ENCODE measurements at regions not wholly inside any gene's neighbourhood (a gene's known extent, or its start where the extent isn't known, plus 50 kb on each side); places are given as distances from the start of the nearest gene placed in this dataset.

GRCh38 chr10:129372172-129372571 is 94.9 kb upstream of the MGMT start:
- DNase-seq, result no peak

- DNase-seq, result no peak
These were observed 93.8 kb upstream of the MGMT start for GRCh38 chr10:129373231-129373630.

GRCh38 chr10:129373718-129374117 is 93.3 kb upstream of the MGMT start:
- no peak for DNase-seq

- DNase-seq, result no peak
These were observed 91.9 kb upstream of the MGMT start for GRCh38 chr10:129375171-129375570.

- DNase-seq, result no peak
These were observed 91.1 kb upstream of the MGMT start for GRCh38 chr10:129375912-129376311.

- DNase-seq, result no peak
These were observed 86.8 kb upstream of the MGMT start for GRCh38 chr10:129380279-129380678.

- DNase-seq, result no peak
These were observed 85.3 kb upstream of the MGMT start for GRCh38 chr10:129381741-129382140.

GRCh38 chr10:129382401-129382800 is 84.6 kb upstream of the MGMT start:
- DNase-seq, result no peak

GRCh38 chr10:129383651-129384050 is 83.4 kb upstream of the MGMT start:
- no peak for DNase-seq

GRCh38 chr10:129385600-129385999 is 81.4 kb upstream of the MGMT start:
- no peak for DNase-seq

- no peak for DNase-seq
These were observed 80.4 kb upstream of the MGMT start for GRCh38 chr10:129386415-129387257.

- no peak for DNase-seq
These were observed 79.8 kb upstream of the MGMT start for GRCh38 chr10:129387258-129387525.

GRCh38 chr10:129388435-129388834 is 78.6 kb upstream of the MGMT start:
- DNase-seq, result no peak

GRCh38 chr10:129389194-129389593 is 77.8 kb upstream of the MGMT start:
- DNase-seq, result no peak

GRCh38 chr10:129390147-129390546 is 76.9 kb upstream of the MGMT start:
- DNase-seq, result no peak

- no peak for DNase-seq
These were observed 76.3 kb upstream of the MGMT start for GRCh38 chr10:129390726-129391125.

GRCh38 chr10:129391464-129391863 is 75.6 kb upstream of the MGMT start:
- DNase-seq, result no peak

- DNase-seq, result no peak
These were observed 74.2 kb upstream of the MGMT start for GRCh38 chr10:129392855-129393254.

- no peak for DNase-seq
These were observed 73.2 kb upstream of the MGMT start for GRCh38 chr10:129393812-129394211.

GRCh38 chr10:129394518-129395328 is 72.3 kb upstream of the MGMT start:
- no peak for DNase-seq

GRCh38 chr10:129396021-129396722 is 70.9 kb upstream of the MGMT start:
- no peak for DNase-seq

GRCh38 chr10:129397198-129397974 is 69.7 kb upstream of the MGMT start:
- DNase-seq, result no peak

GRCh38 chr10:129398711-129399141 is 68.3 kb upstream of the MGMT start:
- DNase-seq, result no peak
